HG03196 (cell line): ENCODE measurements at regions not wholly inside any gene's neighbourhood (a gene's known extent, or its start where the extent isn't known, plus 50 kb on each side); places are given as distances from the start of the nearest gene placed in this dataset.
"Not testable (repeated sequence)": the region's sequence is repeated elsewhere in the genome, so short reads cannot be mapped to it uniquely, and the experiment has no call there.

Experiments used
- ATAC-seq: cut with Tn5 transposase; IDR thresholded peaks from one replicate; pipeline ENCODE4 v1.9.1; 2021; ENCODE audit not compliant: unreplicated experiment

DNA sequence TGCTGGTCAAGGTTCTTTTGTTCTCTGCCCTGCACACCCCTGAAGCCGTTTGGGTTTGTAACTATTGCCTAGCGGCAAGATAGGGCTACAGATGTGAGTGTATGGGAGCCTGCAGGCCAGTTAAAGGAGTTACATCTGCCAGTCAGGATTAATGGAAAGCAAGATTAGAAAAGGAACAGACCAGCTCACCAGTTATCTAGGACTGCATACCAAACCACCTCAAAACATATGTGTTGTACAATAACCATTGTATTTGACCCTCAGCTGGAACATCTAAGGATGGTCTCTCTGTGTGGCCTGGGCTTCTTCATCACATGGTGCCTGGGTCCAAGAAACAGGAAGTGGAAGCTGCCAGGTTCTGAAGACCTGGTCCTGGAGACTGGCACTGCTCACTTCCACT lies 52.5 kb upstream of the FBXO28 start:
- no peak for ATAC-seq

DNA sequence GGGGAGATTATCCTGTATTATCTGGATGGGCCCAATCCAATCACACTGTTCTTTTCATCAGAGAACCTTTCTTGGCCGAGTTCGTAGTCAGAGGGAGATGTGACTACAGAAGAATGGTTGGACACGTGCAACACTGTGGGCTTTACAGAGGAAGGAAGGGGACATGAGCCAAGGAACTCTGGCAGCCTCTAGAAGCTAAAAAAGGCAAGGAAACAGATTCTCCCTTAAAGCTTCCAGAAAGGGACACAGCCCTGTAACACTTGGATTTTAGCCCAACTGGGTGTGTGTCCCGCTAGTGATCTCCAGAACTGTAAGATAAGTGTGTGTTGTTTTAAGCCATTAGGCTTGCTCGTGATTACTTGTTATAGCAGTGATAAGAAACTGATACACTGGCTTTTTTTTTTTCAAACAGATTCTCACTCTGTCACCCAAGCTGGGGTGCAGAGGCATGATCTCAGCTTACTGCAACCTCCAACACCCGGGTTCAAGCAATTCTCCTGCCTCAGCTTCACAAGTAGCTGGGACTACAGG lies 53.9 kb upstream of the FBXO28 start:
- ATAC-seq = no peak

GRCh38 chr1:224058303-224058702 lies 55.6 kb upstream of the FBXO28 start:
- no peak for ATAC-seq

- no peak for ATAC-seq
These were observed 56.3 kb upstream of the FBXO28 start for GRCh38 chr1:224057461-224058199.

DNA sequence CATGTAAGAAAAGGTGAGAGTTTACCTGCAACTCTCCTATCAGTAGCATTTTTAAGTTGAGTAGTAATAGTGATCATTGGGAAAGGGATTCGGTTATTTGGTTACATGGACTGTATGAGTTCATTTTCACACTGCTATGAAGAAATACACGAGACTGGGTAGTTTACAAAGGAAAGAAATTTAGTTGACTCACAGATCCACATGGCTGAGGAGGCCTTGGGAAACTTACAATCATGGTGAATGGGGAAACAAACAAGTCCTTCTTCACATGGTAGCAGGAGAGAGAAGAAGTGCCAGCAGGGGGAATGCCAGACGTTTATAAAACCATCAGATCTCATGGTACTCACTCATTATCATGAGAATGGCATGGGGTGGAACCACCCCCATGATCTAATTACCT lies 59.3 kb upstream of the FBXO28 start:
- no peak for ATAC-seq

DNA sequence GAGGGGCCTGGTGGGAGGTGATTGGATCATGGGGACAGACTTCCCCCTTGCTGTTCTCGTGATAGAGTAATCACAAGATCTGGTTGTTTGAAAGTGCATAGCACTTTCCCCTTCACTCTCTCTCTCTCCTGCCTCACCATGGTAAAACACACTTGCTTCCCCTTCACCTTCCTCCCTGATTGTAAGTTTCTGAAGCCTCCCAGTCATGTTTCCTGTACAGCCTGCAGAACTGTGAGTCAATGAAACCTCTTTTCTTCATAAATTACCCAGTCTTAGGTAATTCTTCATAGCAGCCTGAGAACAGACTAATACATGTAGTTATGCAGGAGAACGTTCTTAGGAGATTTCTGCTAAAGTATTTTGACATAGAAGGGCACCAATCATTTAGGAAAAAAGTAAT lies 59.9 kb upstream of the FBXO28 start:
- no peak for ATAC-seq

- ATAC-seq = no peak
These were observed 60.5 kb upstream of the FBXO28 start for GRCh38 chr1:224053456-224053855.

DNA sequence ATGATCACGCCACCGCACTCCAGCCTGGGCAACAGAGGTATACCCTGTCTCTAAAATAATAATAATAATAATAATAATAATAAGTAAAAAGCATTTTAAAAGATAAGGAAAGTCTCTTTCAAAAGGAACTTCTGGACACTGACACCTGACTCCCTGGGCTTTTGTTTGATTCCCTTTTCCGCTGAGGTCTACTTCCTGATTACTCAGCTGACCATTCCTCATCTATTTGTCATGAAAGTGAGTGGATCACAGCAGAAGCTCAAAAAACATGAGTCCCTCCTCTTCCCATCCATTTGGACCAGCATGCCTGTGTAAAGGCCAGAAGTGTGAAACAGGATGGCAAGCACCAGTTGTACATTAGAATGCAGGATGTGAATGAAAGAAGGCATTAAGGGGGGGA lies 61.1 kb upstream of the FBXO28 start:
- no peak for ATAC-seq

GRCh38 chr1:224051782-224052181 lies 62.1 kb upstream of the FBXO28 start:
- not testable (repeated sequence) for ATAC-seq

GRCh38 chr1:224051086-224051406 lies 62.9 kb upstream of the FBXO28 start:
- ATAC-seq = no peak

GRCh38 chr1:224047538-224047937 lies 66.4 kb upstream of the FBXO28 start:
- no peak for ATAC-seq

GRCh38 chr1:224045556-224045955 lies 68.4 kb upstream of the FBXO28 start:
- no peak for ATAC-seq

- no peak for ATAC-seq
These were observed 69.5 kb upstream of the FBXO28 start for GRCh38 chr1:224044420-224044819.

- ATAC-seq = no peak
These were observed 71.3 kb upstream of the FBXO28 start for GRCh38 chr1:224042557-224043118.

- no peak for ATAC-seq
These were observed 72.9 kb upstream of the FBXO28 start for GRCh38 chr1:224041032-224041431.

DNA sequence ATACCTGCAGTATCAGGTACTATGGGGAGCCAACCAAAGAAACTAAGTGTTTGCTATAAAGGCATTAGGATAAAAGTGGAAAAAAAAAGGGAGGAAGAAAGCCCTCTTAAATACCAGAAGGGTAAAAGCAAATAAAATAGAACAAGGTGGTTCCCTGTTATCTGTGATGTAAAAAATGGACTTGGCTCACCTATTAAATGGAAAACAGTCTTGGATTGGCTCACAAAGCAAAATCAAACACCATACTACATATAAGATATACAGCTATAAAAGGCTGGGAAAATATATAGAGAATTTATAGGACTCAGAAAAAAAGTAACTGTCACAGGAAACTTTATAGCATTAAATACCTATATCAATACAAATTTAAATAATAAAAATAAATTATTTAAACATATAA lies 73.5 kb upstream of the FBXO28 start:
- not testable (repeated sequence) for ATAC-seq

- not testable (repeated sequence) for ATAC-seq
These were observed 73.9 kb upstream of the FBXO28 start for GRCh38 chr1:224040006-224040405.

DNA sequence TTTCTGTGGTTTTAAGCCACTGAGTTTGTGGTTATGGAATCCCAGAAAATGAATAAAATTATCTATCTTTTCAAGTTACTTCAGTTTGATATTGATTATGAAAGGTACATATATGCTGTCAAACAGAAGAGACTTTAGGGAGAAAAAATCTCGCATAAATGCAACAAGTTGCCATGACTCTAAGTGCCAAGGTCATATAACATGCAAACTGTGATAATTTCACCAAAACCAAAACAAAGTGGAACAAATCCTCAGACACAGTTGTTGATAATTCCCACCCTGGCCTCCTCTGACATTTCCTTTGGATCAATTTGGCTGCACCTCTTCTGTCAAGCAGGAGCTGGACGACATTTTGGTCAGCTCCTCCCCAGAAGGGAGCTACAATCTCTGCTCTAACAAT lies 75.1 kb upstream of the FBXO28 start:
- ATAC-seq = not testable (repeated sequence)

GRCh38 chr1:224037362-224037761 lies 76.5 kb upstream of the FBXO28 start:
- ATAC-seq = not testable (repeated sequence)

GRCh38 chr1:224032608-224033276 lies 81.2 kb upstream of the FBXO28 start:
- ATAC-seq = not testable (repeated sequence)

GRCh38 chr1:224031986-224032385 lies 81.9 kb upstream of the FBXO28 start:
- ATAC-seq = not testable (repeated sequence)

DNA sequence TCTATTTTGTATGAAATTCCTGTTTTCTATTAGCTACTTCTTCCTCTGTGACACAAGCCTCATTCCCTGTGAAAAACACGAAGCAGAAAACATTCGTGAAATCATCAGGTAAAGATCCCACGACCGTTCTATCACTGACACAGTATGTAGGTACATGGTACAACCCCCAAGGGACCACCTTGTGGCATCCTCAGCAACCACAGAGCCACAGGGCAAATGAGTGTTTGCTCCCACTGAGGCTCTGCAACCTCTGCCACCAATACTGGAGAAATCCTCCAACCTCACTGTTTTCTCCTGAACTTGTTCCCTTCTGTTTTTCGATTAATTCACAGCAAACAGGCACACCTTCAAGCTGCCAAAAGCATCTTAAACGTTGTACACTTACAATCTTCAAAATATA lies 83.7 kb upstream of the FBXO28 start:
- ATAC-seq = not testable (repeated sequence)
